GM12891 (cell line): ENCODE measurements at regions not wholly inside any gene's neighbourhood (a gene's known extent, or its start where the extent isn't known, plus 50 kb on each side); places are given as distances from the start of the nearest gene placed in this dataset.

ENCODE experiments used
- POLR2A ChIP-seq: IDR thresholded peaks from 2 replicates; pipeline ENCODE4 v1.6.1; 2011; ENCODE audit warnings: low read depth, low read length, control low read depth
- POLR2AphosphoS5 ChIP-seq: IDR thresholded peaks from 2 replicates; pipeline ENCODE4 v1.6.1; 2011; ENCODE audit warnings: low read depth, low read length, control low read depth
- SPI1 ChIP-seq: IDR thresholded peaks from 2 replicates; pipeline ENCODE4 v1.6.1; 2011; ENCODE audit warnings: low read depth, low read length, control low read depth
- TAF1 ChIP-seq: IDR thresholded peaks from 2 replicates; pipeline ENCODE4 v1.6.1; 2011; ENCODE audit warnings: low read depth, low read length, control low read depth

GRCh38 chr2:71772510-71773172, 319.3 kb downstream of the DYSF start:
- TF ChIP-seq POLR2A: no peak
- TF ChIP-seq POLR2AphosphoS5: no peak
- TF ChIP-seq TAF1: no peak
- TF ChIP-seq SPI1: no peak
